Transverse colon (tissue), 4 donors: ENCODE measurements at regions not wholly inside any gene's neighbourhood (a gene's known extent, or its start where the extent isn't known, plus 50 kb on each side); places are given as distances from the start of the nearest gene placed in this dataset.

ENCODE experiments used
- DNase-seq: peaks from one replicate; pipeline ENCODE4 v3.0.0-alpha.2; 2019
- H3K27ac ChIP-seq, 4 donors: fragments of 200-600 bp; sonication (generic); 2 replicates each; pipeline ENCODE4 v1.5.1; 2016 to 2018; ENCODE audit warnings: inconsistent platforms in 4 of 4
- H3K27me3 ChIP-seq: fragments of 200-600 bp; sonication (generic); 2 replicates; pipeline ENCODE4 v1.5.1; 2017; ENCODE audit warnings: inconsistent platforms
- H3K36me3 ChIP-seq, 4 donors: fragments of 200-600 bp; sonication (generic); 2 replicates each; pipeline ENCODE4 v1.5.1; 2017 to 2019; ENCODE audit warnings: inconsistent platforms in 4 of 4
- H3K4me1 ChIP-seq, 4 donors: fragments of 200-600 bp; sonication (generic); 2 replicates each; pipeline ENCODE4 v1.5.1; 2017 to 2020; ENCODE audit warnings: inconsistent platforms in 4 of 4
- H3K4me3 ChIP-seq, 4 donors: fragments of 200-600 bp; sonication (generic); 1 replicate in 1 of 4; 2 replicates in 3 of 4; pipeline versions ENCODE4 v1.5.1 to v1.6.1; 2017 to 2019; ENCODE audit warnings: inconsistent platforms in 4 of 4
- H3K9me3 ChIP-seq, 2 donors: fragments of 200-600 bp; sonication (generic); 2 replicates each; pipeline ENCODE4 v1.5.1; 2017 to 2019; ENCODE audit warnings: inconsistent platforms in 2 of 2
- EP300 ChIP-seq: sonication (generic); formaldehyde crosslinking; IDR thresholded peaks from one replicate; pipeline ENCODE4 v1.6.1; 2017; ENCODE audit warnings: antibody characterized with exemption, low read depth
- POLR2A ChIP-seq: fragments of 450-650 bp; IDR thresholded peaks from one replicate; pipeline ENCODE4 v1.6.1; 2016; ENCODE audit warnings: antibody characterized with exemption, mild to moderate bottlenecking, moderate library complexity
- POLR2AphosphoS5 ChIP-seq, 3 donors: sonication (generic); formaldehyde crosslinking; IDR thresholded peaks; one replicate each; pipeline ENCODE4 v1.6.1; 2016; ENCODE audit warnings: antibody characterized with exemption in 3 of 3
- WGBS, 2 donors: methylation state at CpG; one replicate each; pipeline ENCODE4 v1.1.5; 2018; ENCODE audit warnings: low coverage in 1 of 2; 5-methylcytosine and 5-hydroxymethylcytosine counted together
- in situ Hi-C, 4 donors: fragments of 200-750 bp; cut with MboI; loops; one replicate each; pipeline versions ENCODE4 v1.15.0 to v1.15.1; 2017; ENCODE audit warnings: low sequenced_read_pairs in 3 of 4, low pct_ligation_motif_present in 1 of 4, low pct_unique_long_range_greater_than_20kb in 1 of 4
- intact Hi-C: fragments of 100-400 bp; cut with DNase I; formaldehyde crosslinking; loops from one replicate; pipeline ENCODE4 v1.15.1; 2023; ENCODE audit warnings: low total_unique reads
- TF ChIP-seq, protein P1 (sequence below), 5 experiments: fragments of 200-600 bp in 3 of 5; fragments of 450-650 bp in 2 of 5; sonication (generic) in 3 of 5; IDR thresholded peaks; 1 replicate in 2 of 5; 2 replicates in 3 of 5; pipeline ENCODE4 v1.5.1; 2016 to 2017; ENCODE audit warnings: antibody characterized with exemption in 5 of 5, inconsistent platforms in 3 of 5, mild to moderate bottlenecking in 2 of 5, moderate library complexity in 1 of 5

DNA sequence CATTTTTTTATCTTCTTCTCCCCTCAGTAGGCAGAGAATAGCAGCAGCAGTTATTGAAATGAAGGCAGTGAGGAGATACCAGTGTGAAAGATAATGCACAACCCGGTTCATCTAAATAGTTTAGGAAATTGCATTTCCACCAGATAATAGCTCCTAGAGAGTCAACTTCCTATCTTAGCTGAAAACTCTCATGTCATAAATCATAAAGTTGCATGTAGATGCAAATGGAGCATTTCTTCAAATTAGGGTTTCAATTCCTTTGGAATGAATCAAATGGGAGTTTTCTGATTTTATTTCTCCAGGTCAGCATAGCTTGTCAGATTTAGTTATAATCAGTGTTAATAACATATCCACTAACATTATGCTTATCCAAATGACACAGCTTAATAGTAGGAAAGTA, 335.3 kb downstream of the CNTNAP4 start:
- Histone ChIP-seq H3K36me3 (no peaks in the 10 kb centered on the region), H3K4me3 (no peak overlapping the region), H3K4me1 (no peaks in the 10 kb centered on the region), H3K27me3 (no peaks in the 10 kb centered on the region), H3K9me3 (no peaks in the 10 kb centered on the region), H3K27ac (no peak overlapping the region)
- no peak for DNase-seq
- intact Hi-C loops (no loop called here), in situ Hi-C loops (no loop called here)
- 60 to 89% methylated on average over 1 of the region's 1 CpG for WGBS, 2 donors
- TF ChIP-seq EP300: no peak
- TF ChIP-seq POLR2AphosphoS5 (IDR thresholded peaks at IDR 0.05): no peak
- TF ChIP-seq, protein P1, sequence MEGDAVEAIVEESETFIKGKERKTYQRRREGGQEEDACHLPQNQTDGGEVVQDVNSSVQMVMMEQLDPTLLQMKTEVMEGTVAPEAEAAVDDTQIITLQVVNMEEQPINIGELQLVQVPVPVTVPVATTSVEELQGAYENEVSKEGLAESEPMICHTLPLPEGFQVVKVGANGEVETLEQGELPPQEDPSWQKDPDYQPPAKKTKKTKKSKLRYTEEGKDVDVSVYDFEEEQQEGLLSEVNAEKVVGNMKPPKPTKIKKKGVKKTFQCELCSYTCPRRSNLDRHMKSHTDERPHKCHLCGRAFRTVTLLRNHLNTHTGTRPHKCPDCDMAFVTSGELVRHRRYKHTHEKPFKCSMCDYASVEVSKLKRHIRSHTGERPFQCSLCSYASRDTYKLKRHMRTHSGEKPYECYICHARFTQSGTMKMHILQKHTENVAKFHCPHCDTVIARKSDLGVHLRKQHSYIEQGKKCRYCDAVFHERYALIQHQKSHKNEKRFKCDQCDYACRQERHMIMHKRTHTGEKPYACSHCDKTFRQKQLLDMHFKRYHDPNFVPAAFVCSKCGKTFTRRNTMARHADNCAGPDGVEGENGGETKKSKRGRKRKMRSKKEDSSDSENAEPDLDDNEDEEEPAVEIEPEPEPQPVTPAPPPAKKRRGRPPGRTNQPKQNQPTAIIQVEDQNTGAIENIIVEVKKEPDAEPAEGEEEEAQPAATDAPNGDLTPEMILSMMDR (IDR thresholded peaks at IDR 0.05): no peak
- TF ChIP-seq POLR2A: no peak

DNA sequence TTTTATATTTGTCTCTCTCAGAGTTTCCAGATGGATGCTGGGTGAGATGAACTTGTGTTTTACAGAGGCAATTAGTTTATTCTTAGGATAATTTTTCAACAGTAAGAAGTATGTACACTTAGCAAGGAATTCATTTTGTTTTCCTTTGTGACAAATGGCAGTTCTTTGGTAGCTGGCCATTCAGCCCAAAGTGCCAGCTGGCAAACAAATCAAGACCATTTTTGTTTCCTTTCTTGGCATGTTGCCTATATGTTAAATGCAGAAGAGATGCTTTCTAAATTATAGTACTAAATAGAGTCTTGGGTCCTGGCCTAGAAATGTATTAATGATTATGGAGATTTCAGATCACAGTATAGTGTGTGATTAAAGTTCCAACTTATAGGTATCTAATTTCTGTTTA, 337.1 kb downstream of the CNTNAP4 start:
- H3K4me3 ChIP-seq: no peak overlapping the region

DNA sequence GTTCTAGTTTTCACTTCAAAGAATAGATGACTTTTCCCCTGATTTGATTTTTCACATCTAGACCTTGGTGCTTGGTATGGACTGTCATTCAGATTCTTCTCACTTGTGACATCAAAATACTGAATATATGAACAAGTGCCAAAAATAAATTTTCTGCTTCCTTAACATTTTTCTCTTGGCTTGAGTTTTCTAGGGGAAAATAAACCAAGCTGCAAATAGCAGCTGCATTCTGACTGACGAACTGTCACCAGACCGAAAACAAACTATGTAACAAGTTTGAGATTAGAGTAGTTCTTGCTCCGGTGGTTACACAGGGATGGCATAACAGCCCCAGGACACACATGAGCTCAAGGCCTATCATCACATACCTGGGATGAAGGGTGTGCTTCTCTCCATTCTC, 345.7 kb downstream of the CNTNAP4 start:
- intact Hi-C loops: no loop called here
- in situ Hi-C loops: no loop called here

More for the DNA sequence above, 337.1 kb downstream of the CNTNAP4 start:
- intact Hi-C loops: no loop called here
- TF ChIP-seq POLR2AphosphoS5 (IDR thresholded peaks at IDR 0.05) (no peak), POLR2A (no peak), EP300 (no peak)
- TF ChIP-seq, protein P1 (IDR thresholded peaks at IDR 0.05): no peak
- no peak for DNase-seq
- no peaks in the 10 kb centered on the region for H3K9me3 ChIP-seq
- H3K27me3 ChIP-seq: no peaks in the 10 kb centered on the region
- H3K36me3 ChIP-seq: no peaks in the 10 kb centered on the region
- in situ Hi-C loops: no loop called here
- H3K4me1 ChIP-seq: no peaks in the 10 kb centered on the region
- no peak overlapping the region for H3K27ac ChIP-seq

DNA sequence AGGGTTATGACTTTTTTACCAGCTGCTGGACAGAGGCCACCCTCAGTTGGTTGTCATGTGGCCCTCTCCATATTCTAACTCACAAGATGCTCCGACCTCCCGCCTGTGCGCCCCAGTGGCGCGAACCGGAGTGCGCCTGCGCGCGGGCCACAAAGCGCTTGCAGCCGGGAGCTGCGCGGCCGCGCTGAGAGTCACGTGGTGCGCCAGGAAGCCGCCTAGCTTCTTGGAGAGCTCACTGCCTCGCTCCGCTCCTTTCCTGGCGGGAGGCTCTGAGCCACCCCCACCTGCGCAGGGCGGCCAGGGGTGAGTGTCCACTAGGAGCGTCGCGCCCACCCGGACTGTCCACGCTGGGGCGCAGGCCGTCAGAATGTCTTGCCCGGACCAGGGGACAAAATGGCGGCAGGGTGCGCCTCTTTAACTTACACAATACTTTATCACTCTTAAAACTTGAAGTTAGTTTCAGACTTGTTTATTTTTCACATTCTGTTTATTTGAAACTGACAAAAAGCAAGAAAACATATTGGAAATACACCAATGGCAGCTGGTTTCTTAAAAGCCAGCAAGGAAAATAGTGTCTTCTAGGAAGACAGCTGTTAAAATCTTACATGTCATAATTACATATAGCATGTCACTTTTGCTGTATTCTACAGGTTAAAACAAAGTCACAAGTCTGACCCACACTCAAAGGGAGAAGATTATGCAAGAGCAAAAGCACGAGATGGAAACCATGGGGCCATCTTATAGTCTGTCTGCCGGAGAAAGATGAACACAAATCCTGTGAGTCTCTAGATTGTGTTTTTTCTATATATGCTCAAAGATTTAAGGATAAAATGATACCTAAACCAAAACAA, 357.9 kb downstream of the CNTNAP4 start:
- H3K36me3 ChIP-seq: no peaks in the 10 kb centered on the region
- no peaks in the 10 kb centered on the region for H3K4me1 ChIP-seq
- no peaks in the 10 kb centered on the region for H3K27me3 ChIP-seq
- TF ChIP-seq POLR2A (no peak), POLR2AphosphoS5 (IDR thresholded peaks at IDR 0.05) (no peak), EP300 (no peak)
- TF ChIP-seq, protein P1 (IDR thresholded peaks at IDR 0.05): no peak
- DNase-seq: no peak
- in situ Hi-C loops: loop anchor here in 1 of 4 donors (25.0 kb wide), 1 partner anchor 848 kb away; no protein-coding TSS in a partner anchor
- 75 to 91% methylated on average over 12 to 36 of the region's 36 CpGs for WGBS, 2 donors
- H3K9me3 ChIP-seq: no peaks in the 10 kb centered on the region
- no peak overlapping the region for H3K27ac ChIP-seq
- intact Hi-C loops: no loop called here
- H3K4me3 ChIP-seq: no peak overlapping the region

More for the DNA sequence above, 345.7 kb downstream of the CNTNAP4 start:
- Histone ChIP-seq H3K4me3 (no peak overlapping the region), H3K9me3 (no peaks in the 10 kb centered on the region), H3K4me1 (no peaks in the 10 kb centered on the region), H3K27ac (no peak overlapping the region), H3K36me3 (no peaks in the 10 kb centered on the region), H3K27me3 (no peaks in the 10 kb centered on the region)
- TF ChIP-seq, protein P1 (IDR thresholded peaks at IDR 0.05): no peak
- TF ChIP-seq POLR2A: no peak
- no peak for TF ChIP-seq POLR2AphosphoS5 (IDR thresholded peaks at IDR 0.05)
- TF ChIP-seq EP300: no peak
- DNase-seq: no peak
- WGBS, 2 donors: 65 to 75% methylated on average over 2 to 3 of the region's 3 CpGs
